Fibroblast of peridontal ligament (primary cell): ENCODE measurements at regions not wholly inside any gene's neighbourhood (a gene's known extent, or its start where the extent isn't known, plus 50 kb on each side); places are given as distances from the start of the nearest gene placed in this dataset.

Experiments
- DNase-seq: peaks from one replicate; pipeline ENCODE4 v3.0.0-alpha.2; 2010; ENCODE audit errors: extremely low read depth

DNA sequence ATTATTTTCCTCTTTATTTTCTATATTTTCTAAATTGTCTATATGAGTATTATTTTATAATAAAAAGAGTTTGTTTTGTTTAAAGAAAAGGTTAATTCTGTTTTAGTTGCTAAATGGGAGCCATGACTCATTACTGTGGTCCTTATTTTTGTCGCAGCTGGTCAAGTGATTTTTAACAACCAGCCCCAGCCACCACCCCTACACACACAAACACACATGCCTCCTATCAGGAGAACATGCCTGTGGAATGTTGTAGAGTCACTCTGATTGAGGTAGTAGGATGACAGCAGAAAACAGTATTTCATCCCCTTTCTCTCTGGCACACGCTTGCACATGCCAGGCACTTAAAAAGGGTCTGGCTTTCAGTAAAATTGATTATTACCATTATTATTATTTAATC lies 68.6 kb upstream of the GDF10 start:
- no peak for DNase-seq

DNA sequence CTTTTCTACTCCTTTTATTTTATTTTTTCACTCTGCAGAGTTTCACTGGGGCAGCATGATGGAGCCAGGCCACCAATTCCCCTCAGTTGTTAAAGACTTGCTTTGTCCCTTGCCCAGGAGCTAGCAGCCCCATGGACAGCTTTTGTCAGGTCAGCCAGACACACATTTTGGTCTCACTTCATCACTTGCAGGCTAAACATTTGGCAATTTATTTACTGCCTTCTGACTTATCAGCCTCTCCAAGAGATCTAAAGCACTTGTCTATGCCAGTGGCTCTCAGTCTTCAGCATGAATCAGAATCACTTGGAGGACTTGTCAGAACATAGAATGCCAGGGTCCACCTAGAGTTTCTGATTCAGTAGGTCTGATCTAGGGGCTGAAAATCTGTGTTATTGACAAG lies 66.4 kb upstream of the GDF10 start:
- DNase-seq, result no peak

DNA sequence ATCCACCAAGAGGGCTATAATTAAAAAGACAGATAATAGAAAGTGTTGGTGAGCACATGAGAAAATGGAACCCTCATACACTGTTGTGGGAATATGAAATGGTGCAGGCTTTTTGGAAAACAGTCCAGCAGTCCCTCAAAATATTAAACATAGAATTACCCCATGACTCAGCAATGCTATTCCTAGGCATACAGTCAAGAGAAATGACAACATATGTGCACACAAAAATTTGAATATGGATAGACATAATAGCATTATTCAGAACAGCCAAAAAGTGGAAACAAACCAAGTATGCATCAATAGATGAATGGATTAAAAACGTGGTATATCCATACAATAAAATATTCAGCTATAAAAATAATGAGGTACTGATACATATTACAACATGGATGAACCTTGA lies 64.5 kb upstream of the GDF10 start:
- DNase-seq, result no peak

DNA sequence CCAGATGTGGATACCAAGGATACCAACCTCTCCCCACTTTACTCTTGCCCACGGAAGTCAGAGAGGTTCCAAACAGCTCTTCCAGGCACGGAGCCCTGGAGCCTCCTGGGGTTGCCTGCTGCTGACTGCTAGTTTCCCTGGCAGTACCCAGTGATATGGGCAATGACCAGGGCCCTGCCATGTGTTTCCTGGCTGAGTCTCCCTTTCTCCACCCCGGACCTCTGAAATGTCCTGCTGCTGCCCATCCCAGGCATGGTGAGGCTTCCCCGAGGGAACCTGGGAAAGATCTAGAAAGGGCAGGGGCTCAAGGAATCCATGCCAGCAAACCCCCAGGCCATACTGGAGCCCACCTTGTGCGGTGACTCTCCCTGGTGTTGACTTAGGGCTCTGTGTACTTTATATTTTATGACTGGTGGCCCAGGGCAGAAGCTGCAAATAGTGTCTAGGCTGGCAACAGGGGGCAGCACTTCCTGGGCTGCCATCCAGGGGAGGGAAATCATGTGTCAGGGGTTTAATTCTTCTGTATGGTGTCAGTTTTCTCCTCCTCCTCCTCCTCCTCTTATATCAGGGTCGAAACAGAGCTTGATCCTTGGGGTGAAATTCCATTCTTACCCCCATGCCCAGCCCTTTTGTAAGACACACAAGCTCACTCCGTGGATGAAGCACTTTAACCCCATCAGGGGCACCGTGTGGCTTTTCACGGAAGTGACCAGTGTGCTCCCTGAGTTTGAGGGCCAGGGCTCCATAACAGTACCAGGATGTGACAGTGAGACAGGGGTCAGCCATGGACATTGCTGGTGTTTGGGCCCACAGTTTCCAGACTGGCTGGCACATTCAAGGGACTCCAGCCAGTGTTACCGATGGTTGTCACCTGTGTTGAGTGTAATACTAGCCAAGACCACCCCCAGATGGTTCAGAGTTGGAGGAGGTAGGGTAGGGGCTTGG lies 62.4 kb upstream of the GDF10 start:
- DNase-seq, result no peak

DNA sequence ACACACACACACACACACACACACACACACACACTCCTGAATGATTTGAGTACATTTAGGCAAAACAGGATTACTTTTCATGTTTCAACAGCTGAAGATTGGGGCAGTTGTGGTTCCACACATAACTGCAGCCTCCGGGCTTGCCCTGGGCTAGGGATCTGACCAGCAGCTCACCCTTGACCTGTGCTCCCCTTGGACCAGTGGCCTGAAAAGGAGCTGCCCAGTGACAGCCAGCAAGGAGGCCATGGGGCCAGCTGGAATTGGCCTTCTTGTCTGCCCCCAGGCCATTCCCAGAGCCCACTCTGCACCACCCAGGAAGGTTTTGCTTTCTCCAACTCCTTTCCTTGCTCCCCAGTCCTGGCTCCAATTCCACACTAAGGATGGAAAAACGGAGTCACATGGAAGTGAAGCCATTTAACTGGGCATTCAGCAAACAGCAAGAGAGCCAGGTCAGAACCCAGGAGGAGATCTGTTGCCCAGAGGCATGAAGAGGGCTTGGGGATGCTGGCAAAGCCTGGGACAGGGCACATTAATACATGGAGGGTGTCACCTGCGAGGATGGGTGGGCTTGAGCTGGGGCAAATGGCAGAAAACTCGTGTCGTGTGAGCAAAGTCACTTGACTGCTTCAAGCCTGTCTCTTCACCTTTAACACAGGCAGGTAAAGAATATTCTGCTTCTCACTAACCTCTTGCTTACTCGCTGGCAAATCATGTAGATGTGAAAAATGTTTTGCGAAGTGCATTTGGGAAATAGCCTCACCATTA lies 61.5 kb upstream of the GDF10 start:
- DNase-seq, result no peak

DNA sequence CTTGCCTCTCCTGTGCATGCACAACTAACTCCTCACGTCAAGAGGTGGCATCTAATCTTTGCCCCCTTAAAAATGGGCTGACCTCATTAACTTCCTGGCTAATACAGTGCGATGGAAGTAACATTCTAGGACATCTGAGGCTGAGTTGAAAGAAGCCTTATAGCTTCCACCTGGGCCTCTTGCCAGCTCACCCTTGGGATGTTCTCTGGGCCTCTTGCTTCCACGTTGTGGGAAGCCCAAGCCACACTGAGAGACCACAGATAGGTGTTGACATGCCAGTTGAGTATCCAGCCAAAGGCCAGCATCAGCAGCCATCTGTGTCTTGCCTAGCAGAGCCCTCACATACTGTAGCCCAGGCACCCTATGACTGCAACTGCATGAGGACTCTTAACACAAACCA lies 60.8 kb upstream of the GDF10 start:
- DNase-seq, result no peak

DNA sequence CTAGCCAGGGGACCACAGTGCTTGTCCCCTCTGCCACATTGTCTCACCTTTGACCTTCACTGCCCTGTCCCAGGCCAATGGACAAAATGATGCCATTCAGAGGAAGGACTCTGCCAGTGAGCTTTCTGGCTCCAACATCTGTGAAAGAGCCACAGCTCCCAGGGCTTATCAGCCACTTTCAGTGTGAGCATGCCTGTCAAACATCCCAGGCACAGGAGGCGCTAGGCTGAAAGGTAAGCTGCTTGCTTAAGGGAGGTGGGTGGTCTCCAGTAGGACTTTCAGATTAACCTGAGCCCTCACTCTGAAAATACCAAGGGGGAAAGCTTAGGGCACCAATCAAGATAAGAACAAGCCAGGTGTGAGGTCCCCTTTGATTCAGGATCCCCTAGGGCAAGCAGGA lies 59.8 kb upstream of the GDF10 start:
- DNase-seq, result no peak

DNA sequence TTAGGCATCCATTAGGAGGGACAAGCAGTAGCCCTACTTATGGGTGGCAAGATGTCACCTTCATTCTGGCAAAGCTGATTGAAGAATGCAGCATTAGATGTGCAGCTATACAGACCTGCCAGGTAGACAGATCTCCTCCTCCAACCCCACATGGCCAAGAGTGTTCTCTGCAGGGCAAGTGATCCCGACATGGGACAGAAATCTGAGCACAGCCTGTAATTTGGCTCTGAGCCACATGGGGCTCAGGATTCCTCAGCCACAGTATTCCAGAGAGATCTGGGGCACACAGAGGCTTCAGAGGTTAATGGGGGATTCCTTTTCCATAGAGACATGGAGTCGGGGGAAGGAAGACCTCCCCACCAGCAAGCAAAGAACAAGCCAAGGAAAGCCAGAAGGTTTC lies 58.7 kb upstream of the GDF10 start:
- no peak for DNase-seq

DNA sequence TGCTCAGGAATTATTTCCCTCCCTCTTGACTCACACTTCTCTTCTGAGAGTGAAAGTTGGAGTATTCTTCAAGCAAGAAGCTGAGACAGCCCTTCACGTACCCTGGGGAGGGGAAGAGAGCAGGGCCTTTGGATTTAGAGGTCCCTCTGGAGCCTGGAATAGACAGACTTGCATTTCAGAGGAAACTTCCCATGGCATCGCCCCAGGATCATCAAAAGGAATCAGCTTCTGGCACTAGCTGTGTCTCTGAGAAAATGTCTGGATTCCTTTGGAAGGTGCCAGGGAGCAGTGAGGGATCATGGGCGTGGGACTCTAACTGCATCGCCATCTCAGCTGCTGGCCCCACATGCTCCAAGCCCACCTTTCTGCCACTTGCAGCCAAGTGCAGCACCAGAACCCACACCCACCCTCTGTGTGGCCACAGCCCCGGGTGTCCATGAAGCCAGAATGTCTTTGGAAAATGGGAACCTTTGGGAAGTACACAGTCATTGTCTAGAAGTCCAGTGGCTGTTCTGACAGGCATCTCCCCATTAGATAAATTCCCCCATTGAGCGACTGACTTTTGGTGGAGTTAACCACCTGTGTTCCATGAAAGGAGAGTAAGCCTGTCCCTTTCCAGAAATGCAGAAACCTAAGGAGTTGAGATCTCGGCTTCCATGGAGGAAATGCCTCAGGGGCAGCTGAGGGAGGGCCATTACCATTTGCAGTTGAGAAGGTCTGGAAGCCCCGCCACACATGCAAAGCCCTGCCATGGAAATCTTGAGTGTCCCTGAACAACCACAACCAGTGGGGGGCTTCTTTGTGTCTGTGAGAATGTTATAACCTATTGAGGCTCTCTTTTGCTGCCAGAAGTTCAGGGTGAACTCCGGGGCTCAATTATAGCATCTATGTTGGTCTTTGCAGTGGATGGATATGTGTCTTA lies 57.8 kb upstream of the GDF10 start:
- DNase-seq, result no peak

DNA sequence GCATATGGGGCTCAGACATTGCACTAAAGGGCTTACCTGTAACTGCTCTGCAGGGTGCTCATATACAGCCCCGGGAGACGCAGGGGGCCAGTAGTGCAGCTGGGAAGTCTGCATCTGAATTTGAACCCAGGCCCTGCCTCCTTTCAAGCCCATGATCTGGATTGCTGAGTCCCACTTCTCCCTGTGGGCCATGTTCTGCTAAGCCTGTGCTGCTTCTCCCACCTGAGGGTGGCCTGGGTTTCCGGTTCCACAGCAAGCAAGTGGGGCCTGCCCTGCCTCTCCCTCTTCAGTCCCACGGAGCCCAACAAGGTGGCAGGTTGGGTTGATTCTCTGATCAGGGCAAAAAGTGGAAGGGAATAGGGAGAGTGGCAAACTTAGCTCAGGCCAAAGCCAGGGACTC lies 56.6 kb upstream of the GDF10 start:
- DNase-seq, result no peak

DNA sequence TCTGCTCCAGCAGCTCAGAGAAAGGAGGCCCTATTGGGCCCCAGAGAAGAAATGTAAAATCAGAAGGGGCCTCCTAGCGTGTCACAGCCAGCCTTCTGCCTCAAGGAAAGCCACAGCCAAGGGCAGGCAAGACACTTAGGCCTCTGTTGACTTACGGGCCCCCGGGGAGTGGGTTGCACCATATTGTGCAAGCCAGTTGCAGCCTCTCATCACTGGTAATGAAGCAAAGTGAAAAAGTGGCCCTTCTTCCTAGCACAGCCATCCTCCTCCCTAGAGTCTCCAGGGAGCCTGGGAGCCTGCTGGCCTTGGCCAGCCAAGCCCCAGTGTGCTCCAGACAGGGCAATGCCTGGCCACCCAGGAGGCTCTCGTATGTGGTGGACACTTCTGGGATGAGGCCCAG lies 56.2 kb upstream of the GDF10 start:
- no peak for DNase-seq

DNA sequence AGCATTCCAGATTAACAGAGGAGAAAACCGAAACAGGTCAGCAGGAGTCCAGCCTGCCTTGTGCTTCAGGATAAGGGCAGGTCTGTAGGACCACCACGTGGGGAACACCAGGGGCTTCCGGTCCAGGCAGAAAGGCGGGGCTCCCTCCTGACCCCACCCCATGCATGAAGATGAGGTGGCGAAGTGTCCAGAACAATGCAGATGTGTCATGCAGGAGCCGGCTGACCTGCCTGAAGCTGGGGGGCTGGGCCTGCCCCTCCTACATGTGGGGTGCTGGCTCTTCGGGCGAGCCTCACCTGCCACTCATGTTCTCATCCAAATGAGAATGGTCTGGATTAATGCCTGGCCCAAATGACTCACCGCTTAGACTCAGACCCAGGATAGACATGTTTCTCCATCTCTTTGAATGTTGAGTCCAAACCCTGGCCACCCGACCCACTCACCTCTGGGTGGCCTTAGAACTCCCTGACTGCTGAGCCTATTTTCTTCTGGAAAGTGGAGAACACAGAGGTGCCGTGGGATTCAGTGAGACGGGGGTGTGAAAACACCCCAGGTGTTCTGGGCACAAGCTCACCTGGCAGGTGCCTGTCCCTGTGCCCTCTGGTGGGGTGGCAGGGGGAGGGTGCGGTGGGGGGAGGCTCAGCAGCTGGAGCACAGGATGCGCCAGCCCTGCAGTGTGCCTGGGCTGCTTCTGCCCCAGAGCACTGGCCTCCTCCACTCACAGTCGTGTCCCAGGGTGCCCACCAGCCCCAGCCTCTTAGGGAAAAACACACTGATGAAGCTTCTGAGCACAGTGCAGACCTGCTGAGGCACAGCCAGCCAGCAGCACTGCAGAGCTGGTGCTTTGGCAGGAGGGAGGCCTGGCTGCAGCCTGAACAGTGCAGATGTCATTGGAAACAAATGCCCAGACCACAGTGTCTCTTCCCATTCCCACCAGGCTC lies 55.2 kb upstream of the GDF10 start:
- DNase-seq, result no peak

DNA sequence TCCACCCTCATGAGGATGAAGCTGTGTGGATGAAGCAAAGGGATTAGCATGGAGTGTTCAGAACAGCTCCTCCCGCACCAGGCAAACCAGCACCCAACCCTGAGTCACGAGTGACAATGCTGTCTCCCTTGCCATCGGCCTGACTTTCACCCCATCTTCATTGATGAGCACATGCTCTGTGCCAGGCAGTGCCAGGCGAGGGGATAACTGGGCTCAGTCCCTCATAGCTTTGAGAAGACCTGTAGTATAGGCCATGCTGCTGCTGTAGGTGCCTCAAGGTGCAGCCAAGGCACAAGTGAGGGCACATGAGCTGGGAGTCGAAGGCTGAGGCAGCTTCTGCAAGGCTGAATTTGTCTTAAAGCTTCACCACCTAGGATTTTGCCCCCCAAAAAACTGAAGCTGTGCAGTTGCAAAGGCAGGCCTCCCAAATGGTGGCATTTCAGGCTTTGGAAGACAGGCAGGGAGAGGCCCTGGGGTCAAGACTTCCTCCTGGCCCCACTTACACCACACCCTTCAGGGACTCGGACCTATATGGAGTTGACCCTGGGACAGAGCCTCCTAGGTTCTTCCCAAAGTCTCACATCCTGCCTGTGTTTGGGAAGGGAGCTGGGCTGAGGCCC lies 54.2 kb upstream of the GDF10 start:
- no peak for DNase-seq

DNA sequence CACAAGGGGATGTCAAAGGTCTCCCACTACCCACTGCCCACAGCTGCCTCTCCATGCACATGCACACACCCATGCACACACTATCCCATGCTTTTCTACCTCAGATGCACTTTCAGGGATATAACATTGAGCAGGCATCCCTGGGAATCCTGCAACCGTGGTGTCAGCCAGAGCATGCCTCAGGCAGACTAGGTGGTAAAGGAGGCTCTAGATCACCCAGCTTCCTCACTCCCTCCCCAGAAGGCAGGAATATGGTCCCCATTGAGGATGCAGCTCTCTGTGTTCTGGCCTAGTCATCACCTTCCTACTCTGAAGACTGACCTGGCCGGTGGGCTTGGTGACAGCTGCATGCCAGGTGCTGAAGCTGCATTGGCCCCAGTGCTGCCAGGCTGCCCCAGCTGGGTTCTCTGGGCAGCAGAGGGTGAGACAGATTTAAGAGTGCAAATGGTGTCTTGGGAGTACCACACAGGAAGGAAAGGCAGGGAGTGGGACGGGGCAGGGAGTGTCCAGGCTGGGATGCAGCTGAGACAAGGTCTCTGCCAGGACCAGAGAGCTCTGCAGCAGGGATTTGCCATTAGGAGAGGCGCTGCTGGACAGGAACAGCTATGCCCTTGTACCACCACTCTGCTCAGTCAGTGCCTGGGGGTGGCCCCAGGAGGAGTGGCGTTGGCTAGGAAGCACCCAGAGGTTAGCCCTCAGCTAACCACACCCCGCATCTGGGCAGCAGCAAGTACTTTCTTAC lies 53.4 kb upstream of the GDF10 start:
- no peak for DNase-seq

DNA sequence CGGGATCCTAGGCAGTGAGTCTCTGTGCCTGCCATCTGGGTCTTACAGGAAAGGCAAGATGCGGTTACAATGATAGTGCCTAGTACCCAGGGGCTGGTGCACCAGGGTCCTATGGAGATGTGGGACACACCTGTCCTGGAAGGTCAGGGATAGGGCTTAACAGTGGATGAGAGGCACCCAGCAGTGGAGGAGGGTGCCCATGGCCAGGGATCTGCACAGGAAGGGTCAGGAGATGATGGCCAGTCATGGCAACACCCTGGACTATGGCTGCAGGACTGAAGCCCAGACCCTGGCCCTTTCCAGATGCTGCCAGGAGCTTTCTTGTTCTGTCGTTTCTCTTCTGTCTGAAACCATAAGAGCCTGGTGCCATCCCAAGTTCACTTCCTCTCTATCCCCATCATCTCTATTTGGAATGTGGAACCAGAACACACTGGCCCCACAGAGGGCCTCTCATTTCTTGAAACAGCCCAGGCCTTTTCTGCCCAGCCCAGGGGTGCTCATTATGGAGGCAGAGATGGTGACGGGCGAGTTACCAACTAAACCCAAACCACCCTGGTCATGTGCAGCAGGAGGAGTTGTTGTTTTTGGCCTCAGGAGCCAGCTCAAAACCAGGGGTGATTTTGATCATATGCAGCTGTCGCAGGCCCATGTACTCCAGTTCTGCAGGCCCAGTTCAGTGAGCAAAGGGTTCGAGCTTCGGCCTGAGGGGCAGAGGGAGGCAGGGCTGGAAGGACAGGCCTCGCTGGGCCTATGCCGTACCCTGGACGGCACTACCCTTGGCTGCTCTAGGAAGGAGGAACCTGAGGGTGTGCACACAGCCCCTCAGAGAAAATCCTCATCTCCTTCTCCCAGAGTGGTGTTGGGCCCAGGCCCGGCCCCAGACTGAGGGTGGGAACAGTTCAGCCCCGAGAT lies 52.6 kb upstream of the GDF10 start:
- no peak for DNase-seq

DNA sequence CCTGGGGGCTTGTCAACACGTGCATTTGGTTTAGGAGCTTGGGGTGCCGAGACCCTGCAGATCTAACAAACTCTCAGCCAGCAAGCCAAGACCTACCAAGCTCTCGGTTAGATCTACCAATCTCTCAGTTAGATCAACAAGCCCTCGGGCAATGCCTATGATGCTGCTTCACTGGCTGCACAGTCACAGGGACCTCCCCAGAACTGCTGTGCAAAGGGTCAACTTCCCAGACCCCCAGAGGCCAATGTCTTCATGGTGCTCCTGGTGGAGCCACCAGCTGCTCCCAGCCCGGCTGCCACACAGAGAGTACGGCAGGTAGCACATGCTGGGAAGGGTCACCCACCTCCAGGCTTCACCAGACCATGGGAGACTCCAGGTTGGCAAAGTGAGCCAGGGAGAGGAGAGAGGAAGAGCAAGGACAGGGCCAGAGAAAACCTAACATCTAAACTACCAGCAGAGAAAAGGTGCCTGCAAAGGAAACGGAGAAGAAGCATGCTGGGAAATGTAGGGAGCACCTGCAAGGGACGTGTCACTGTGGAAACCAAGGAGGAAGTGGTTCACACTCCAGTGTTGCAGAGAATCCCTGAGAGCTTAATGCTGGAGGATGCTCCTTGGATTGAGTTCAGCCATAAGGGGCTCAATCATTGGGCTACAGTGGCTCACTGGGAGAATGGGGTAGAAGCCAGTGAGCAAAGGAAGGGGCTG lies 51.5 kb upstream of the GDF10 start:
- DNase-seq, result no peak

DNA sequence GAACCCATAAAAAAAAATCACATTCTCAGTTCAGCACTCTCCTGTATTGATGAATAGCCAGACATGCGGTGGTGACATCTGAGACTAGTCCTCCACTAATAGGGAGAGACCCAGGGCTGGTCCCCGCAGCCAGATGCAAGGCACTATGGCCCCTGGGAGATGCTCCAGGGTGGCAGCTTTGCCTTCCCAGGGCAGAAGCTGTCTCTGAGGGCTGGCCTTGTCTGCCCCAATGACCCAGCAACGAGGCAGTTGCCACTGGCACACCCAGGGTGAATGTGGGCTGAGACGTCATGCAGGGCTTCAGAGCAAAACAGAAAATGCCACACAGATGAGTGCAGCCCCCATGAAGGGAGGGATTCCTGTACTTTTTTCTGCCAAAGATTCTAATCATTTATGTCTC lies 50.1 kb upstream of the GDF10 start:
- DNase-seq, result no peak
